Liver (tissue), 7 donors: ENCODE measurements at regions not wholly inside any gene's neighbourhood (a gene's known extent, or its start where the extent isn't known, plus 50 kb on each side); places are given as distances from the start of the nearest gene placed in this dataset.

Experiments used
- DNase-seq: peaks from one replicate; pipeline ENCODE4 v3.0.0-alpha.2; 2017; ENCODE audit warnings: low spot score
- H3K27ac ChIP-seq, 2 donors: one replicate each; pipeline ENCODE4 v1.7.0; 2013; ENCODE audit warnings: inconsistent platforms in 2 of 2, low read length in 2 of 2, control low read depth in 1 of 2, low read depth in 1 of 2, mild to moderate bottlenecking in 1 of 2
- H3K27me3 ChIP-seq, 4 donors: one replicate each; pipeline versions ENCODE4 v1.6.1 to v1.7.0; 2013; ENCODE audit warnings: low read length in 3 of 4, inconsistent platforms in 1 of 4, mild to moderate bottlenecking in 1 of 4, moderate library complexity in 1 of 4; ENCODE audit not compliant: control insufficient read depth in 4 of 4, insufficient read depth in 4 of 4
- H3K36me3 ChIP-seq, 4 donors: one replicate each; pipeline versions ENCODE4 v1.6.1 to v1.7.0; 2013; ENCODE audit warnings: low read length in 3 of 4, mild to moderate bottlenecking in 3 of 4, low read depth in 1 of 4, moderate library complexity in 1 of 4; ENCODE audit not compliant: control insufficient read depth in 4 of 4, insufficient read depth in 3 of 4
- H3K4me1 ChIP-seq, 4 donors: one replicate each; pipeline versions ENCODE4 v1.6.1 to v1.7.0; 2013; ENCODE audit warnings: low read length in 3 of 4, mild to moderate bottlenecking in 3 of 4, moderate library complexity in 1 of 4; ENCODE audit not compliant: control insufficient read depth in 4 of 4, insufficient read depth in 4 of 4
- H3K4me3 ChIP-seq, 3 donors: one replicate each; pipeline versions ENCODE4 v1.6.1 to v1.7.0; 2013; ENCODE audit warnings: low read length in 3 of 3, control low read depth in 1 of 3, low read depth in 1 of 3, mild to moderate bottlenecking in 1 of 3
- H3K9ac ChIP-seq, 2 donors: one replicate each; pipeline ENCODE4 v1.7.0; 2013; ENCODE audit warnings: low read length in 2 of 2, mild to moderate bottlenecking in 2 of 2, moderate library complexity in 2 of 2, control low read depth in 1 of 2, low read depth in 1 of 2
- H3K9me3 ChIP-seq, 4 donors: one replicate each; pipeline versions ENCODE4 v1.6.1 to v1.7.0; 2013; ENCODE audit warnings: low read length in 3 of 4; ENCODE audit not compliant: control insufficient read depth in 4 of 4
- ATF3 ChIP-seq: IDR thresholded peaks from 2 replicates; pipeline ENCODE4 v1.6.1; 2016; ENCODE audit warnings: antibody characterized with exemption
- EGR1 ChIP-seq, 2 donors: IDR thresholded peaks; 2 replicates each; pipeline ENCODE4 v1.6.1; 2016 to 2018; ENCODE audit warnings: antibody characterized with exemption in 2 of 2, low read depth in 2 of 2
- FOXA1 ChIP-seq: IDR thresholded peaks from 2 replicates; pipeline ENCODE4 v1.6.1; 2016; ENCODE audit warnings: antibody characterized with exemption
- FOXA2 ChIP-seq: IDR thresholded peaks from 2 replicates; pipeline ENCODE4 v1.6.1; 2016; ENCODE audit warnings: antibody characterized with exemption
- GABPA ChIP-seq, 2 donors: IDR thresholded peaks in 1 of 2; conservative IDR thresholded peaks in 1 of 2; 2 replicates each; pipeline ENCODE4 v1.6.1; 2016; ENCODE audit warnings: antibody characterized with exemption in 2 of 2, mild to moderate bottlenecking in 1 of 2, moderate library complexity in 1 of 2
- HNF4A ChIP-seq, 2 donors: conservative IDR thresholded peaks; 2 replicates each; pipeline ENCODE4 v1.6.1; 2016; ENCODE audit warnings: antibody characterized with exemption in 2 of 2, mild to moderate bottlenecking in 2 of 2
- HNF4G ChIP-seq: IDR thresholded peaks from 2 replicates; pipeline ENCODE4 v1.6.1; 2016; ENCODE audit warnings: antibody characterized with exemption
- JUND ChIP-seq, 2 donors: IDR thresholded peaks; 2 replicates each; pipeline ENCODE4 v1.6.1; 2016; ENCODE audit warnings: antibody characterized with exemption in 2 of 2
- MAX ChIP-seq: IDR thresholded peaks from 2 replicates; pipeline ENCODE4 v1.6.1; 2016; ENCODE audit warnings: antibody characterized with exemption
- NR2F2 ChIP-seq: IDR thresholded peaks from 2 replicates; pipeline ENCODE4 v1.6.1; 2016; ENCODE audit warnings: antibody characterized with exemption
- REST ChIP-seq: IDR thresholded peaks from 2 replicates; pipeline ENCODE4 v1.6.1; 2016; ENCODE audit warnings: antibody characterized with exemption, mild to moderate bottlenecking
- RXRA ChIP-seq, 2 donors: IDR thresholded peaks; 2 replicates each; pipeline ENCODE4 v1.6.1; 2017 to 2018; ENCODE audit warnings: antibody characterized with exemption in 2 of 2, mild to moderate bottlenecking in 1 of 2
- SP1 ChIP-seq: IDR thresholded peaks from 2 replicates; pipeline ENCODE4 v1.6.1; 2018; ENCODE audit warnings: antibody characterized with exemption, mild to moderate bottlenecking
- YY1 ChIP-seq: IDR thresholded peaks from 2 replicates; pipeline ENCODE4 v1.6.1; 2016; ENCODE audit warnings: antibody characterized with exemption, mild to moderate bottlenecking
- ZBTB33 ChIP-seq: IDR thresholded peaks from 2 replicates; pipeline ENCODE4 v1.6.1; 2016; ENCODE audit warnings: antibody characterized with exemption
- WGBS: extraction: QIAGEN DNeasy Blood & Tissue Kit; methylation state at CpG from one replicate; pipeline ENCODE4 v1.1.7; 2013; 5-methylcytosine and 5-hydroxymethylcytosine counted together
- donor health status: healthy.
- donor health status: healthy.
- donor health status: healthy.
- donor health status: healthy.

- TF ChIP-seq REST: no peak
- no peak for TF ChIP-seq MAX
- TF ChIP-seq RXRA (IDR thresholded peaks at IDR 0.05): no peak
- no peak for TF ChIP-seq GABPA (IDR thresholded peaks at IDR 0.05 in 1 of 2, conservative IDR thresholded peaks at IDR 0.05 in 1 of 2)
- no peak for TF ChIP-seq YY1
- TF ChIP-seq HNF4G: no peak
- no peak for TF ChIP-seq FOXA1
- no peak for TF ChIP-seq JUND (IDR thresholded peaks at IDR 0.05)
- TF ChIP-seq EGR1 (IDR thresholded peaks at IDR 0.05; ENCODE audit: low read depth in 2 of 2): no peak
Observed at GRCh38 chr3:24943961-24944360, 449.3 kb upstream of the THRB start (continued).

- Histone ChIP-seq H3K27ac (no peak overlapping the region), H3K27me3 (no peaks in the 10 kb centered on the region), H3K4me3 (no peak overlapping the region), H3K4me1 (no peaks in the 10 kb centered on the region), H3K9me3 (peaks cover 0 to 1% (median 0%) of the 10 kb centered on the region in 4 donors), H3K36me3 (no peaks in the 10 kb centered on the region), H3K9ac (no peak overlapping the region)
- DNase-seq: no peak
- WGBS: 89% methylated on average over 3 of the region's 3 CpGs
- TF ChIP-seq ZBTB33: no peak
- TF ChIP-seq FOXA2: no peak
- no peak for TF ChIP-seq RXRA (IDR thresholded peaks at IDR 0.05)
- no peak for TF ChIP-seq HNF4G
- TF ChIP-seq HNF4A (conservative IDR thresholded peaks at IDR 0.05): no peak
- no peak for TF ChIP-seq REST
- TF ChIP-seq ATF3: no peak
- TF ChIP-seq NR2F2: no peak
- no peak for TF ChIP-seq MAX
- no peak for TF ChIP-seq EGR1 (IDR thresholded peaks at IDR 0.05; ENCODE audit: low read depth in 2 of 2)
- no peak for TF ChIP-seq SP1
Observed at GRCh38 chr3:24944805-24945520, 450.3 kb upstream of the THRB start.
